ENCODE measurements at regions not wholly inside any gene's neighbourhood (a gene's known extent, or its start where the extent isn't known, plus 50 kb on each side); places are given as distances from the start of the nearest gene placed in this dataset.
A peak's percentile ranks its signal among the peaks of the same experiment; 100 is the strongest.
"Not testable (repeated sequence)": the region's sequence is repeated elsewhere in the genome, so short reads cannot be mapped to it uniquely, and the experiment has no call there.

GRCh38 chr6:134599079-134599478 lies 281.2 kb upstream of the SGK1 start:
- no peak for DNase-seq

GRCh38 chr6:134596191-134596590 lies 278.3 kb upstream of the SGK1 start:
- no peak for DNase-seq

- no peak for DNase-seq
Measured at GRCh38 chr6:134594881-134595280, 277.0 kb upstream of the SGK1 start.

- DNase-seq = no peak
Measured at GRCh38 chr6:134593887-134594286, 276.0 kb upstream of the SGK1 start.

- no peak for DNase-seq
Measured at GRCh38 chr6:134593442-134593841, 275.5 kb upstream of the SGK1 start.

GRCh38 chr6:134593024-134593423 lies 275.1 kb upstream of the SGK1 start:
- DNase-seq = no peak

GRCh38 chr6:134590449-134590848 lies 272.5 kb upstream of the SGK1 start:
- peak; percentile 25 for DNase-seq

- DNase-seq = no peak
Measured at GRCh38 chr6:134590004-134590403, 272.1 kb upstream of the SGK1 start.

GRCh38 chr6:134589512-134589911 lies 271.6 kb upstream of the SGK1 start:
- peak; percentile 100 for DNase-seq

GRCh38 chr6:134588267-134588666 lies 270.4 kb upstream of the SGK1 start:
- no peak for DNase-seq

- no peak for DNase-seq
Measured at GRCh38 chr6:134585517-134585873, 267.6 kb upstream of the SGK1 start.

GRCh38 chr6:134584847-134585516 lies 267.1 kb upstream of the SGK1 start:
- DNase-seq = no peak

GRCh38 chr6:134577998-134578397 lies 260.1 kb upstream of the SGK1 start:
- DNase-seq = peak; percentile 30

GRCh38 chr6:134575221-134575620 lies 257.3 kb upstream of the SGK1 start:
- no peak for DNase-seq

GRCh38 chr6:134574491-134574890 lies 256.6 kb upstream of the SGK1 start:
- no peak for DNase-seq

GRCh38 chr6:134569996-134570395 lies 252.1 kb upstream of the SGK1 start:
- not testable (repeated sequence) for DNase-seq

GRCh38 chr6:134564705-134565104 lies 246.8 kb upstream of the SGK1 start:
- no peak for DNase-seq

GRCh38 chr6:134560019-134560418 lies 242.1 kb upstream of the SGK1 start:
- no peak for DNase-seq

GRCh38 chr6:134557509-134557908 lies 239.6 kb upstream of the SGK1 start:
- DNase-seq = no peak

GRCh38 chr6:134555672-134556071 lies 237.8 kb upstream of the SGK1 start:
- DNase-seq = no peak

GRCh38 chr6:134553936-134554335 lies 236.0 kb upstream of the SGK1 start:
- no peak for DNase-seq

- peak; percentile 96 for DNase-seq
Measured at GRCh38 chr6:134551245-134551960, 233.5 kb upstream of the SGK1 start.

GRCh38 chr6:134550604-134551003 lies 232.7 kb upstream of the SGK1 start:
- peak; percentile 86 for DNase-seq

GRCh38 chr6:134549854-134550253 lies 231.9 kb upstream of the SGK1 start:
- DNase-seq = no peak
